ENCODE measurements at regions not wholly inside any gene's neighbourhood (a gene's known extent, or its start where the extent isn't known, plus 50 kb on each side); places are given as distances from the start of the nearest gene placed in this dataset.

DNA sequence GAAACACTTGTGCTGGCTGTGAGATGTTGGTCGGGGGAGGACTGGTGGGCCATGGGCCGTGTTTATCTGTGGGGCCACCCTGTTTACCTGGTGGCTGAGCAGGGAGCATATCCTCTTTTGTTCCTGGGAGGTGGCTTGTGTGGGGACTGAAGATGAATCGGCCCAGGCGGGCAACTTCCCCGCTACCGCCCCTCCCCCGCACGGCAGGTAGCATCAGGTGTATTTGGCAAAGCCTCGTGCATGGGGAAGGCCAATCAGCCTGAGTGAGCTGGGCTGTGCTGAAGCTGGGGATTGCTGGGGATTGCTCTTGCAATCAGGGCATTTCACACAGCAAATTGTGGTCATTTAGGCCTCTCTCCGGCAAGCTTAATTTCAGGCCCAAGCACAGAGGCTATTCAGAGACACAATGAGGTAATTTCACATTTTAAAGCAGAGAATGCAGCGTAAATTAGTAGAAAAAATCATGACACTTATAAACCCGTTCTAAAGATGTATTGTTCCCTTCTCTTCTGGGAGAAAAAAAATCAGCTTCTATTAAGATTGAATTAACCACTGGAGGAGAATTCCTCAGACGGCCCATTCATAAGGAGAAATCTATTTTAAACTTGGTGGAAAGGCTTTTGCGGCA, 197.7 kb upstream of the POU3F1 start:
- DNase-seq: no peak

DNA sequence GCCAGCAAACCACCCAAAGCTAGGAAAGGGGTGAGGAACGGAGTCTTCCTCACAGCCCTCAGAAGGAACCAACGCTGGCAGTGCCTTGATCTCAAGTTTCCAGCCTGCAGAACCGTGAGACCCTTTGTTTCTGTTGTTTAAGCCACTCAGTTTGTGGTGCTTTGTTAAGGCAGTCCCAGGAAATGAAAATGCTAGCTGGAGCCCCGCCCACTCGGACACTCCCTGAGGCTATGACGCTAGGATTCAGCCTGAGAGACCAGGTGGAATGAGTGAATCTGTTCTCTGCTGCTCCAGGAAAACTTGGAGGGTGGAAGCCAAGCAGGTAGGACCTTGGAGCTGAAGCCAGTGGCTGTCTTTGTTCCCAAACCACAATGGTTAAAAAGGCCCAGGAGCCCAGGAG, 196.5 kb upstream of the POU3F1 start:
- DNase-seq: no peak

- DNase-seq: no peak
Measured at GRCh38 chr1:38242506-38242905, 195.9 kb upstream of the POU3F1 start.

DNA sequence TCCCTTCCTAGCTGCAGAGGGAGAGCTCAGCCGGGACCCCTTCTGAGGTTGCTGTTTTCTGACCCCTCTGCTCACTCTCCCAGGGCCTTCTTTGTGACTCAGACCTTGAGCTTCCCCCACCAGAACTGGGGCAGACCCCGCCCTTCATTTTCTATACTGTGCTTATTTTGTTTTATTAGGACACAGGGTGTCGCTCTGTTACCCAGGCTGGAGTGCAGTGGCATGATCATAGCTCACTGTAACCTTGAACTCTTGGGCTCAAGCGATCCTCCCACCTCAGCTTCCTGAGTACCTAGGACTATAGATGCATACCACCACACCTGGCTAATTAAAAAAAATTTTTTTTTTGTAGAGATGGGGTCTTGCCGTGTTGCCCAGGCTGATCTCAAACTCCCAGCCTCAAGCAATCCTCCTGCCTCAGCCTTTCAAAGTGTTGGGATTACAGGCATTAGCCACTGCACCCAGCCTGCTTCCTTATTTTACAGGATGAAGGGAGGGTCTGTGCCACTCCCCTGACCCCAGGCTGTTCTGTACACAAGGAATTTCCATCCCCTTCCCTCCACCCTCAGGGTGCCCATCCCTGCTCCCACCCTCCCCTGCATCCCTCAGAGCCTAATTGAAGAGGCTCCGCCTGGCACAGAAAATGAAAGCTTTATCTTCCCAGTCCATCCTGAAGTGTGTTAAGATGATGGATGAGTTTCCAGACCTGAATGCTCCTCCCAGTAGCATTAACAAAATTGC, 195.2 kb upstream of the POU3F1 start:
- no peak for DNase-seq

- no peak for DNase-seq
Measured at GRCh38 chr1:38240618-38241017, 194.0 kb upstream of the POU3F1 start.

DNA sequence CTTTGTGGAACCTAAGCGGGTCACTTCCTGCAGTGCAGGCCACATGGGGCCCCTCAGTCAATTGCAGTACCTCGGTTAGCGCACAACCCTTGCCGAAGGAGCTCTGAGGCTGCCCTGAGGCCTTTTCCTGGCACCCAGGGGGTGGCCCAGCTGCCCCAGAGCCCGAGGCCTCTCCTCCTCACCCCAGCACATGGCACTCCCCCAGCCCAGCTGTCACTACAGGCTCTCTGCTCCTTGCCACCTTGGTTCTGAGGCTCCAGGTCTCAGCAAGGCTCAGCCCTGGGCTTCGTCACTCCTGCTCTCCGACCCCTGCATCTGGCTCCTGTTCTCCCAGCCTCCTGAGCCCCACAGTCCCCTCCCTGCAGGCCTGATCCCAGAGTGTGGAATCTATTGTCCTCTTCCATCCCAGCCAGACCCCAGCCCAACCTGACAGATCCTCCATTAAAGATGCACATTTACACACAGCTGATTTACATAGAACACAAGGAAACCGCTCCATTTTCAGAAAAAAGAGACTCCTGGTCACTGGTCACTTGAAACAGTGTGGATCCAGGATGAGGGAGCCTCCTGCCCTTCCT, 192.8 kb upstream of the POU3F1 start:
- no peak for DNase-seq

DNA sequence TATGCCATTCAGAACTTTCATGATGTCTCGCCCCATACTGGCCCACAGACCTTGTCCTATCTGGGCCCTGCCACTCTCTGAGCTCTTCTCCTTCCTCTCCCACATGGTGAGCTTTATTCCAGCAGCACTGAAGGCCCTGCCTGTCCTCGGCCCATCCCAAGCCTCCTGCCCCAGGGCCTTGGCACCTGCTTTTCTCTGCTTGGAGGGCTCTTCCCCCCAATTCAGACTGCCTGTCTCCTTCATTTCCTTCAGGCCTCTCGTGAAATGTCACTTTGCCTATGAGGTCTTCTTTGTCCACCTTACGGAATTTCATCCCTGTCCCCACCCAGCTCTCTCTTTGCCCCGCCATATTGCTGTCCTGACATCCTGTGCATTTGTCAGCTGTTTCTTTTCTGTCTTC, 191.7 kb upstream of the POU3F1 start:
- DNase-seq: no peak

GRCh38 chr1:38235705-38236104, 189.1 kb upstream of the POU3F1 start:
- no peak for DNase-seq

GRCh38 chr1:38231941-38232340, 185.3 kb upstream of the POU3F1 start:
- no peak for DNase-seq

DNA sequence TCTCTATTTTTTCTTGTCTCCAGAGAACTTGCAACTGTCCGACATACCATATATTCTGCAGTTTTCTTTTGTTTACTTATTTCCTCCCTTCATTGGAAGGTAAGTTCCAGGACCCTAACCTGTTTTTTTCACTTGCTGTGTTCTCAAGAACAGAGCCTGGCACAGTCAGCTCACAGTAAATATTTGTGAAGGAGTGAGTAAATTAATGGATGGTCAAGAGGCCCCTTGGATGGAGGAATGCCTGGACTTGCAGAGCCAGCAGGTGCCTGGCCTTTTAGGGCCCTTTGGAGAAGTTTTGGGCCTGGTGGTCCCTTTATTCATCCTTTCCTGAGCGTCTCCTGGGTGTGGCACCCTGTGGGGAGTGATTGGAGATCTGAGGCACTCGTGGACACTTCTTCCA, 182.1 kb upstream of the POU3F1 start:
- no peak for DNase-seq

GRCh38 chr1:38225745-38226144, 179.2 kb upstream of the POU3F1 start:
- no peak for DNase-seq

GRCh38 chr1:38223391-38223790, 176.8 kb upstream of the POU3F1 start:
- DNase-seq: no peak

- DNase-seq: no peak
Measured at GRCh38 chr1:38222891-38223290, 176.3 kb upstream of the POU3F1 start.

- no peak for DNase-seq
Measured at GRCh38 chr1:38221006-38221649, 174.5 kb upstream of the POU3F1 start.

DNA sequence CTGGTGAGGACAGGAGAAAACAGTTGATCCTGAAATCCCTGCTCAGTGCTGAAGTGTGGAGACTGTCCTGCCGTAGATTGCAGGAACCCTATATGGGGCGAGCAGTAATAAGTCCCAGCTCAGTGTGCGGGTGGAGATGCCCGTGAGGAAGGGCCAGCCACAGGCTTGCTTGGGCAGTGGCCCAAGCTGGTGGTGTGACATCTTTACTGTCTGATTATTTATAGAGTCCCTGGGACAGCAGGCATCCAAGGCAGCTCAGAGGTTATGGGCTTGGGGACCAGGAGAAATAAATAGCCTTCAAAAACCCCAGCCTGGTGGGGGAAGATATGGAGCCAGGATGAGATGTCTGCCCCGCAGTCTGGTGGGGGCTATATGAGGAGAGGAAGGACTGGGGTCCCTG, 170.7 kb upstream of the POU3F1 start:
- DNase-seq: no peak

- DNase-seq: no peak
Measured at GRCh38 chr1:38213646-38214434, 167.2 kb upstream of the POU3F1 start.

DNA sequence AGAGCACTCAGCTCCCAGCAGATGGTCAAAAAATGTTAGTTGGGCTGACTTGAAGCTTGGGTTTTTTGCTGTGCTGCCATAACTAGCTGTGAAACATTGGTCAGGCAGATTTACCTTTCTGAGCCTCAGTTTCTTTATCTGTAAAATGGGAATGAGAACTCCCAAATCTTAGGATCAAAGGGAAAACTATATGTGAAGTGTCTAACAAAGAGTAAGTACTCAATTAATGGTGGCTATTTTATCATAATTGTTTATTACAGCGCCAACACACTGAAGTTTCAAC, 164.2 kb upstream of the POU3F1 start:
- DNase-seq: no peak

GRCh38 chr1:38210021-38210894, 163.7 kb upstream of the POU3F1 start:
- peak; percentile 58 for DNase-seq

DNA sequence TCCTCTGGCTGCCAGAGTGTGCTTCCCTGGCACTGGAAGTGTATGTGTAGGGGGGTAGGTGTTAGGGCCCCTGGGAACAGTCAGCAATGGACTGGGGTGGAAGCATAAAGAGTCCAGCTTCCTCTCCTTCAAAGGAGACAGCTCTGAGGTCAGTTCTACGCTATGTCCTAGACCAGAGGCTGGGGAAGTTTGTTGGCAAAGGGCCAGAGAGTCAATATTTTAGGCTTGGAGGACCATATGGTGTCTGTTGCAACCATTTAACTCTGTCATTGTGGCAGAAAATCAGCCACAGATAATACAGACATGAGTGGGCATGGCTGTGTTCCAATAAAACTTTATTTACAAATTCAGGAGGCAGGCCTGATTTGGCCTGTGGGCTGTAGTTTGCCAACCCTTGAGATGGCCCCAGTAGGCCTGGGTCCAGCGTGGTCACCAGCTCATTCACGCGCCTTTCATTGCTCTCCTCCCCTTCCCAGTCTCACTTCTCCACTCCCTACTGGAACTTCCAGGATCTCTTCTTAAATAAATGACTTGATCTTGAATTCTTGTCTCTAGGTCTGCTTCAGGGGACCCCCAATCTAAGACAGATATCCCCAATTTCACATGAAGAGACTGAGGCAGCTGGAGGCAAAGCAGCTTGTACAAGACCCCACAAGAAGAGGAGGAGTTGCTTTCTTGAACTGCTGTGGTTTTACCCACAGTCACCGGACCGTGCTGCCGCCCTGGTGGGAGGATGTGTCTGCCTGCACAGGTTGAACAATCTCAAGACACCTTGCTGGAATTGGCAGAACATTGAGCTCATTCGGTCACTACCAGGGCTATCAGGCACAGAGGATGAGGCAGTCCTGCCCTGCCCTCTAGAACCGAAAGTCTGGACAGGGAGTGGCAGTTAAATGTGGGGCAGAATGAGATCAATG, 162.4 kb upstream of the POU3F1 start:
- no peak for DNase-seq

GRCh38 chr1:38207906-38208305, 161.3 kb upstream of the POU3F1 start:
- no peak for DNase-seq

GRCh38 chr1:38207275-38207674, 160.7 kb upstream of the POU3F1 start:
- DNase-seq: no peak

All from DMS79 (cell line).